C4-2B (cell line): ENCODE measurements at regions not wholly inside any gene's neighbourhood (a gene's known extent, or its start where the extent isn't known, plus 50 kb on each side); places are given as distances from the start of the nearest gene placed in this dataset.

Experiments
- ZFX ChIP-seq: fragments of 450-650 bp; IDR thresholded peaks from 2 replicates; pipeline ENCODE4 v1.6.1; 2017
- TF ChIP-seq, protein P1 (sequence below): fragments of 450-650 bp; conservative IDR thresholded peaks from 2 replicates; pipeline ENCODE4 v1.5.1; 2017; ENCODE audit warnings: mild to moderate bottlenecking

DNA sequence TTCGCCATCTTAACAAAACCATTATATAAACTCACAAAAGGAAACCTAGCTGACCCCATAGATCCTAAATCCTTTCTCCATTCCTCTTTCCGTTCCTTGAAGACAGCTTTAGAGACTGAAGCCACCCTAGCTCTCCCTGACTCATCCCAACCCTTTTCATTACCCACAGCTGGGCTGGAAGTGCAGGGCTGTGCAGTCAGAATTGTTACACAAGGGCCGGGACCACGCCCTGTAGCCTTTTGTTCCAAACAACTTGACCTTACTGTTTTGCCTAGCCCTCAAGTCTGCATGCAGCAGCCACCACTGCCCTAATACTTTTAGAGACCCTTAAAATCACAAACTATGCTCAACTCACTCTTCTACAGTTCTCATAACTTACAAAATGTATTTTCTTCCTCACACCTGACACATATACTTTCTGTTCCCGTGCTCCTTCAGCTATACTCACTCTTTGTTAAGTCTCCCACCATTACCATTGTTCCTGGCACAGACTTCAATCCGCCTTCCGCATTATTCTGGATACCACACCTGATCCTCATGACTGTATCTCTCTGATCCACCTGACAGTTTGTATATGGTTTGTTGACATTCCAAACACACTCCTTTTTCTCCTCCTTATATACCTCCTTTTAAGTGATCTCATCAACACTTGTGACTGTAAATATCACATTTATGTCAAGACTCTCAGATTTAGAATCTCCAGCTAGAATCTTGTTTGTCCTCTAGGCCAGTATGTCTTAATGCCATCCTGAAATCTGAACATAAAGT, 208.7 kb downstream of the KITLG start:
- TF ChIP-seq, protein P1, sequence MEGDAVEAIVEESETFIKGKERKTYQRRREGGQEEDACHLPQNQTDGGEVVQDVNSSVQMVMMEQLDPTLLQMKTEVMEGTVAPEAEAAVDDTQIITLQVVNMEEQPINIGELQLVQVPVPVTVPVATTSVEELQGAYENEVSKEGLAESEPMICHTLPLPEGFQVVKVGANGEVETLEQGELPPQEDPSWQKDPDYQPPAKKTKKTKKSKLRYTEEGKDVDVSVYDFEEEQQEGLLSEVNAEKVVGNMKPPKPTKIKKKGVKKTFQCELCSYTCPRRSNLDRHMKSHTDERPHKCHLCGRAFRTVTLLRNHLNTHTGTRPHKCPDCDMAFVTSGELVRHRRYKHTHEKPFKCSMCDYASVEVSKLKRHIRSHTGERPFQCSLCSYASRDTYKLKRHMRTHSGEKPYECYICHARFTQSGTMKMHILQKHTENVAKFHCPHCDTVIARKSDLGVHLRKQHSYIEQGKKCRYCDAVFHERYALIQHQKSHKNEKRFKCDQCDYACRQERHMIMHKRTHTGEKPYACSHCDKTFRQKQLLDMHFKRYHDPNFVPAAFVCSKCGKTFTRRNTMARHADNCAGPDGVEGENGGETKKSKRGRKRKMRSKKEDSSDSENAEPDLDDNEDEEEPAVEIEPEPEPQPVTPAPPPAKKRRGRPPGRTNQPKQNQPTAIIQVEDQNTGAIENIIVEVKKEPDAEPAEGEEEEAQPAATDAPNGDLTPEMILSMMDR, result no peak
- no peak for TF ChIP-seq ZFX
